Activated naive CD8-positive, alpha-beta T cell treated with anti-CD3 and anti-CD28 coated beads, Interleukin-2, amount 10 ng/mL, durations not matched to agents 7 days and 5 days (primary cell): ENCODE measurements at regions not wholly inside any gene's neighbourhood (a gene's known extent, or its start where the extent isn't known, plus 50 kb on each side); places are given as distances from the start of the nearest gene placed in this dataset.

Source experiments
- ATAC-seq: fragments of 150-1000 bp; cut with Tn5 transposase; one replicate; pipeline ENCODE4 v1.10.0; 2021; ENCODE audit warnings: low read depth, moderate library complexity
- POLR2A ChIA-PET: fragments of 350-600 bp; sonication (Branson Sonifier 250); formaldehyde crosslinking; loops from one replicate; lab custom pipeline; 2021; ENCODE audit warnings: antibody characterized with exemption; lab: Charles Lee
- DNase-seq: peaks from one replicate; pipeline ENCODE4 v3.0.0; 2021
- H3K27ac Mint-ChIP-seq: one replicate; pipeline ENCODE4 v1.8.0; 2022; ENCODE audit warnings: mild to moderate bottlenecking, mixed read lengths
- H3K27me3 Mint-ChIP-seq: one replicate; pipeline ENCODE4 v1.8.0; 2022; ENCODE audit warnings: mild to moderate bottlenecking, moderate library complexity, mixed read lengths
- H3K36me3 Mint-ChIP-seq: one replicate; pipeline ENCODE4 v1.8.0; 2021; ENCODE audit warnings: mild to moderate bottlenecking, mixed read lengths
- H3K4me1 Mint-ChIP-seq: one replicate; pipeline ENCODE4 v1.8.0; 2021; ENCODE audit warnings: mixed read lengths
- H3K4me3 Mint-ChIP-seq: one replicate; pipeline ENCODE4 v1.8.0; 2022; ENCODE audit warnings: mild to moderate bottlenecking, moderate library complexity, mixed read lengths
- H3K9me3 Mint-ChIP-seq: one replicate; pipeline ENCODE4 v1.8.0; 2021; ENCODE audit warnings: mixed read lengths

DNA sequence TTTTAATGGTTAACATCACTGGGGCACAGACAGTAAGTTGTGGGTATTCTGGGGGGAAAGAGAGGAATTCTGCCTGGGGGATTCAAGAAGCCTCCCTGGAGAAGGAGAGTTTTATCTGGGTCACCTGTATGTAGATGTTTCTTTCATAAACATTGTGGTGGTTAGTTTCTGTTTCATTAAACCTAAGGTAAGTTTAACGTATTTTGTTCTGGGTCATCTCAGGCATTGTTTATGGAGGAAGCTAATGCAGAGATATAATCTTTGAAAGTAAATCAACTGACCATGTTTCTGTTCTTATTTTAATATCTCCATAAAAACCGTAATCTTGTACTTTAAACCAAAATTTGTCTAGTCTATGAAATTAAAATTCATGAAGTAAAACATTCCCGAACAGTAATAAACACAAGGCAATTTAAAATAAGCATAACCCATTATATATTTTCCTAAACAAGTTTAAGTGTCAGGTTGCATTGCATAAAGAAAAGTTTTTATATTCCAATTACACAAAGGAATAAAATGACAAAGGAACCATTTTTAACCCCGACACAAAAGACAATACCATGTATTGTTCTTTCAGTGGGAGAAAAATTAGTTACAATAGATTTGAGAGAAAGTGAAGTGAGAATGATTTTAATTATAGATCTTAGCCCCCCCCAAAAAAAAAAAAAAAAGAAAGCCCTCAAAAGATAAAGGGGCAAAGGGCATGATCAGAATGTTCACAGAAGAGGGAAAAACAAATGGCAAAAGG, 274.6 kb upstream of the TBL1XR1 start:
- Mint-ChIP-seq H3K36me3 (peaks cover 1% of the 10 kb centered on the region), H3K4me1 (no peaks in the 10 kb centered on the region), H3K27ac (no peak overlapping the region), H3K27me3 (no peaks in the 10 kb centered on the region), H3K4me3 (no peak overlapping the region), H3K9me3 (no peaks in the 10 kb centered on the region)
- DNase-seq (no peak), ATAC-seq (no peak)
- POLR2A ChIA-PET, result no interaction called here

DNA sequence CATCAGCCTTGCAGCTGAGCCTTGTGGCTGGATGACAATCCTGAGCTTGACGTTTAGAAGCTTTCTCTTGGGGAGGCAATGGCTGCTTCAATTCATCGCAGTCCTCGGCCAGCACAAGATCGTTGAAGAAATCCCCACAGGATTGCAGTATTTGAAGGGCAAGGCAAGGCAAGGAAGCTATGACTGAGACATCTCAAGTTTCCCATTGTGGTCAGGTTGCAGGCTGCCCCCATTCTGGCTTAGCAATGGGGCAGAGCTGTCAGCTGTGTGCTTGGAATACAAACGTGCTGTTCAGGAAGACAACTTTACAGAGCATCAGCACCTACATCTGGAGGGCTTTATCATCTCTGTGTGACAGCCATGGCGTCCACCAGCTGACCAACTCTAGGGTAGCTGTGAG, 275.9 kb upstream of the TBL1XR1 start:
- peaks cover 2% of the 10 kb centered on the region for H3K9me3 Mint-ChIP-seq
- H3K4me1 Mint-ChIP-seq, result no peaks in the 10 kb centered on the region
- peaks cover 1% of the 10 kb centered on the region for H3K36me3 Mint-ChIP-seq
- no peak overlapping the region for H3K4me3 Mint-ChIP-seq
- POLR2A ChIA-PET, result no interaction called here
- DNase-seq (no peak), ATAC-seq (no peak)
- no peak overlapping the region for H3K27ac Mint-ChIP-seq
- no peaks in the 10 kb centered on the region for H3K27me3 Mint-ChIP-seq

DNA sequence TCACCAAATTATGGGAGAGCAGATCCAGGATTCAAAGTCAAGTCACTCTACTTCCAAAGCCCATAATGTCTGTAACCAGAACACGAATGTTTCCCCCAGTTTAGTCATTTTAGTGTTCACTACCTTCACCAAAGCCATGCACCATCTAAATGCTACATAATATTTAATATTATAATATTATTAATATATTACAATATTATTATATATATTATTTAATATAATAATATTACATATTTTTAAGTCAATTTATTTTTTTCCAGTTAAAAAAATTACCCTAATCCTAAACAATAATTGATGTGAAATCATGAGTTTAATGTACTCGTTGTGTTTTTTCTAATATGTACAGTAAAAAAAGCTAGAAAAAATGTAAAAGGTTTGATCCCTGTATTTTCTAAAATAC, 276.6 kb upstream of the TBL1XR1 start:
- H3K27ac Mint-ChIP-seq, result no peak overlapping the region
- H3K27me3 Mint-ChIP-seq, result no peaks in the 10 kb centered on the region
- DNase-seq, result no peak
- H3K36me3 Mint-ChIP-seq, result peaks cover 1% of the 10 kb centered on the region
- POLR2A ChIA-PET, result no interaction called here
- H3K9me3 Mint-ChIP-seq, result peaks cover 2% of the 10 kb centered on the region
- no peaks in the 10 kb centered on the region for H3K4me1 Mint-ChIP-seq
- no peak overlapping the region for H3K4me3 Mint-ChIP-seq
- no peak for ATAC-seq

GRCh38 chr3:177474652-177475355, 277.5 kb upstream of the TBL1XR1 start:
- Mint-ChIP-seq H3K4me1 (no peaks in the 10 kb centered on the region), H3K27ac (no peak overlapping the region), H3K36me3 (peaks cover 1% of the 10 kb centered on the region), H3K27me3 (no peaks in the 10 kb centered on the region), H3K4me3 (no peak overlapping the region), H3K9me3 (peaks cover 2% of the 10 kb centered on the region)
- ATAC-seq (no peak), DNase-seq (no peak)
- POLR2A ChIA-PET, result no interaction called here

GRCh38 chr3:177475356-177475665, 278.0 kb upstream of the TBL1XR1 start:
- no peaks in the 10 kb centered on the region for H3K4me1 Mint-ChIP-seq
- no peak for DNase-seq
- H3K27ac Mint-ChIP-seq, result no peak overlapping the region
- POLR2A ChIA-PET, result no interaction called here
- H3K4me3 Mint-ChIP-seq, result no peak overlapping the region
- no peak for ATAC-seq
- peaks cover under 1% of the 10 kb centered on the region for H3K36me3 Mint-ChIP-seq
- no peaks in the 10 kb centered on the region for H3K27me3 Mint-ChIP-seq
- H3K9me3 Mint-ChIP-seq, result peaks cover 2% of the 10 kb centered on the region

- H3K27ac Mint-ChIP-seq, result no peak overlapping the region
These were observed 279.2 kb upstream of the TBL1XR1 start for GRCh38 chr3:177476495-177476894.

GRCh38 chr3:177476921-177477435, 279.7 kb upstream of the TBL1XR1 start:
- no peak for DNase-seq
- Mint-ChIP-seq H3K9me3 (peaks cover 4% of the 10 kb centered on the region), H3K4me3 (no peak overlapping the region), H3K4me1 (no peaks in the 10 kb centered on the region), H3K27me3 (no peaks in the 10 kb centered on the region), H3K27ac (no peak overlapping the region), H3K36me3 (peaks cover 2% of the 10 kb centered on the region)
- ATAC-seq, result no peak
- POLR2A ChIA-PET, result no interaction called here

More at GRCh38 chr3:177476495-177476894, 279.2 kb upstream of the TBL1XR1 start:
- no peak for DNase-seq
- ATAC-seq, result no peak
- POLR2A ChIA-PET, result no interaction called here
- no peaks in the 10 kb centered on the region for H3K4me1 Mint-ChIP-seq
- no peaks in the 10 kb centered on the region for H3K27me3 Mint-ChIP-seq
- H3K9me3 Mint-ChIP-seq, result peaks cover 4% of the 10 kb centered on the region
- peaks cover 2% of the 10 kb centered on the region for H3K36me3 Mint-ChIP-seq
- H3K4me3 Mint-ChIP-seq, result no peak overlapping the region

DNA sequence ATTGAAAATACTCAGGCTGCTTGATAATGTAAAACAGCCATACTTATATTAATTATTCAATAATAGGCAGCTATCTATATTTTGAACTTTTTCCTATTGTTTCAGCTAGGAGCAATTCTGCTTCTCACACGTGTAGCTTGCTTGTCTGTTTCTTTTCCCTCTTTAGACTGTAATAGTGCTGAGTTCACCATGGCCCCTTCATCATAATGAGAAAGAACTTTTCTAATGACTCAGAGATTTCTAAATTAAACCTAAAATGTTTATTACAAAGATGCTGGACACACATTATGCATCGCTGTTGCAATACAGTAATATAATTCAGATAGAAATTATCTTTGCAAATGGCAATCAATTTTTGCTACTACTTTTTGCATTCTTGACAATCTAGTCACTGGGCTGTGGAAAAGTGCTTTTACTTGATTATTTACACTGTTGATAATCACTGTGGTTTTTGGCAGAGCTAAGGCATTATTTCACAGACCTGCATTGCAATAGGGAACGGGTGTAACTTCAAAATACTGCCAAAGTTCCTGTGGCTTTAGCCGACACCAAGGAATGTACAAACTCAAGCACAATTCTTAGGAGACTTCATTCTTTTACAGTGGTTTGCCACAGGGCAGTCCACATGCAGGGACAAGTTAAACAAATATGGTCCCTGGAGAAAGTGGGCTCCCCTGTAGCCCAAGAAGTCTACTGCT, 281.0 kb upstream of the TBL1XR1 start:
- no peak for DNase-seq
- peaks cover 4% of the 10 kb centered on the region for H3K9me3 Mint-ChIP-seq
- no peak overlapping the region for H3K27ac Mint-ChIP-seq
- peaks cover 2% of the 10 kb centered on the region for H3K36me3 Mint-ChIP-seq
- no peaks in the 10 kb centered on the region for H3K4me1 Mint-ChIP-seq
- no peak overlapping the region for H3K4me3 Mint-ChIP-seq
- POLR2A ChIA-PET, result no interaction called here
- no peaks in the 10 kb centered on the region for H3K27me3 Mint-ChIP-seq
- no peak for ATAC-seq

GRCh38 chr3:177479630-177480029, 282.3 kb upstream of the TBL1XR1 start:
- DNase-seq (no peak), ATAC-seq (no peak)
- H3K4me3 Mint-ChIP-seq, result no peak overlapping the region
- POLR2A ChIA-PET, result no interaction called here
- H3K9me3 Mint-ChIP-seq, result peaks cover 4% of the 10 kb centered on the region
- H3K4me1 Mint-ChIP-seq, result no peaks in the 10 kb centered on the region
- H3K27ac Mint-ChIP-seq, result no peak overlapping the region
- no peaks in the 10 kb centered on the region for H3K27me3 Mint-ChIP-seq
- peaks cover 4% of the 10 kb centered on the region for H3K36me3 Mint-ChIP-seq

GRCh38 chr3:177481329-177481728, 284.0 kb upstream of the TBL1XR1 start:
- H3K36me3 Mint-ChIP-seq, result peaks cover 8% of the 10 kb centered on the region
- no peak for ATAC-seq
- no peaks in the 10 kb centered on the region for H3K27me3 Mint-ChIP-seq
- no peak overlapping the region for H3K4me3 Mint-ChIP-seq
- H3K4me1 Mint-ChIP-seq, result no peaks in the 10 kb centered on the region
- peaks cover 6% of the 10 kb centered on the region for H3K9me3 Mint-ChIP-seq
- POLR2A ChIA-PET, result no interaction called here
- H3K27ac Mint-ChIP-seq, result no peak overlapping the region
- no peak for DNase-seq

GRCh38 chr3:177482048-177482691, 284.9 kb upstream of the TBL1XR1 start:
- H3K9me3 Mint-ChIP-seq, result peaks cover 6% of the 10 kb centered on the region
- ATAC-seq (no peak), DNase-seq (no peak)
- no peak overlapping the region for H3K27ac Mint-ChIP-seq
- H3K4me1 Mint-ChIP-seq, result no peaks in the 10 kb centered on the region
- no peaks in the 10 kb centered on the region for H3K27me3 Mint-ChIP-seq
- POLR2A ChIA-PET, result no interaction called here
- H3K4me3 Mint-ChIP-seq, result no peak overlapping the region
- peaks cover 8% of the 10 kb centered on the region for H3K36me3 Mint-ChIP-seq

- Mint-ChIP-seq H3K4me1 (no peaks in the 10 kb centered on the region), H3K4me3 (no peak overlapping the region), H3K36me3 (peaks cover 8% of the 10 kb centered on the region), H3K27ac (no peak overlapping the region), H3K27me3 (no peaks in the 10 kb centered on the region), H3K9me3 (peaks cover 4% of the 10 kb centered on the region)
- POLR2A ChIA-PET, result no interaction called here
- ATAC-seq, result no peak
- DNase-seq, result no peak
These were observed 286.1 kb upstream of the TBL1XR1 start for GRCh38 chr3:177483182-177483967.

DNA sequence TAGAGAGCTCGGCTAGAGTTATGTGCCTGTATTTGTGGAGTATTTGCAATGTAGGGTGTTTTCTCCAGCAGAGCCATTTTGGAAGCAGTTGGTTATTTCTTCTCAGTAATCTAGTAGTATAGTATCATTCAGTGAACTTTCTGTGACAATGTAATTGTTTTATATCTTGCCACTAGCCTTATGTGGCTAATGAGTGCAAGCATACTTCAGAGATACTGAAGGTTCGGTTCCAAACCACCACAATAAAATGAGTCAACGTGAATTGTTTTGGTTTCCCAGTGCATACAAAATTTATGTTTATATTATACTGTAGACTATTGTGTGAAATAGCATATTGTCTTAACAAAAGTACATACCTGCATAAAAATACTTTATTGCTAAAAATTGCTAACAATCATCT, 286.9 kb upstream of the TBL1XR1 start:
- peaks cover 4% of the 10 kb centered on the region for H3K4me1 Mint-ChIP-seq
- H3K27ac Mint-ChIP-seq, result no peak overlapping the region
- POLR2A ChIA-PET, result no interaction called here
- H3K4me3 Mint-ChIP-seq, result no peak overlapping the region
- peaks cover 8% of the 10 kb centered on the region for H3K36me3 Mint-ChIP-seq
- ATAC-seq (no peak), DNase-seq (no peak)
- no peaks in the 10 kb centered on the region for H3K27me3 Mint-ChIP-seq
- H3K9me3 Mint-ChIP-seq, result peaks cover 6% of the 10 kb centered on the region
